ENCODE measurements at regions not wholly inside any gene's neighbourhood (a gene's known extent, or its start where the extent isn't known, plus 50 kb on each side); places are given as distances from the start of the nearest gene placed in this dataset.

DNA sequence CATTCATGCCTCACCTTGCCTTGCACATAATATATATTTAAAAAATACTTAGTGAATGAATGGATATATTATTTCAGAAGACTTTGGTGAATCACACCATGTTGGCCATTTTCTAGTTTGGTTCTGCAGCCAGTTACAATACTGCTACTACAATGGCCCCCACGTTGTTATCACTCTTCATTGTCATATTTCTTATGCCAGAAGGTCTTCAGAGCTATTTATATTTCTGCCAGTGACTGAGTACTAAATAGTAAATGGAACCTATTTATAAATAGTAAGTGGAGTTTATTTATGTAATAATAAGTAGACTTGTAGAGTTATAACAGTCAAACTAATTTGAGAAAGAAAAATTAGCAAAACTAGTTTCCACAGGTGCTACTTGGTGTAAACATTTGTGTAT lies 516.6 kb upstream of the SYT4 start:
- Histone ChIP-seq H3K9ac (ENCODE audit: extremely low read depth, low read length, poor library complexity, severe bottlenecking) (no peak overlapping the region), H3K36me3 (ENCODE audit: control insufficient read depth, insufficient read depth, low read length) (no peaks in the 10 kb centered on the region), H3K4me3 (ENCODE audit: low read length) (no peak overlapping the region), H3K27me3 (ENCODE audit: control insufficient read depth, insufficient read depth, low read length, poor library complexity, severe bottlenecking) (no peaks in the 10 kb centered on the region), H3K9me3 (ENCODE audit: control insufficient read depth, low read length) (no peaks in the 10 kb centered on the region), H3K4me1 (ENCODE audit: control insufficient read depth, insufficient read depth, low read length) (no peaks in the 10 kb centered on the region), H3K27ac (ENCODE audit: low read depth, low read length) (no peak overlapping the region)
- no peaks in the 10 kb centered on the region for H3K4me1 Mint-ChIP-seq
- H3K27ac Mint-ChIP-seq = no peak overlapping the region
- H3K36me3 Mint-ChIP-seq (ENCODE audit: low read depth) = no peaks in the 10 kb centered on the region
- H3K4me3 Mint-ChIP-seq = no peak overlapping the region
- no peaks in the 10 kb centered on the region for H3K9me3 Mint-ChIP-seq
- TF ChIP-seq, protein P1, sequence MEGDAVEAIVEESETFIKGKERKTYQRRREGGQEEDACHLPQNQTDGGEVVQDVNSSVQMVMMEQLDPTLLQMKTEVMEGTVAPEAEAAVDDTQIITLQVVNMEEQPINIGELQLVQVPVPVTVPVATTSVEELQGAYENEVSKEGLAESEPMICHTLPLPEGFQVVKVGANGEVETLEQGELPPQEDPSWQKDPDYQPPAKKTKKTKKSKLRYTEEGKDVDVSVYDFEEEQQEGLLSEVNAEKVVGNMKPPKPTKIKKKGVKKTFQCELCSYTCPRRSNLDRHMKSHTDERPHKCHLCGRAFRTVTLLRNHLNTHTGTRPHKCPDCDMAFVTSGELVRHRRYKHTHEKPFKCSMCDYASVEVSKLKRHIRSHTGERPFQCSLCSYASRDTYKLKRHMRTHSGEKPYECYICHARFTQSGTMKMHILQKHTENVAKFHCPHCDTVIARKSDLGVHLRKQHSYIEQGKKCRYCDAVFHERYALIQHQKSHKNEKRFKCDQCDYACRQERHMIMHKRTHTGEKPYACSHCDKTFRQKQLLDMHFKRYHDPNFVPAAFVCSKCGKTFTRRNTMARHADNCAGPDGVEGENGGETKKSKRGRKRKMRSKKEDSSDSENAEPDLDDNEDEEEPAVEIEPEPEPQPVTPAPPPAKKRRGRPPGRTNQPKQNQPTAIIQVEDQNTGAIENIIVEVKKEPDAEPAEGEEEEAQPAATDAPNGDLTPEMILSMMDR (conservative IDR thresholded peaks at IDR 0.05) = no peak
- DNase-seq = no peak
- 94% methylated on average over 1 of the region's 1 CpG; no CpG with 5 or more reads in 1 of the 2 experiments for whole genome bisulfite sequencing, 2 experiments (ENCODE audit: insufficient coverage in 1 of 2, insufficient read length in 1 of 2)
- no peaks in the 10 kb centered on the region for H3K27me3 Mint-ChIP-seq (ENCODE audit: insufficient read depth)

DNA sequence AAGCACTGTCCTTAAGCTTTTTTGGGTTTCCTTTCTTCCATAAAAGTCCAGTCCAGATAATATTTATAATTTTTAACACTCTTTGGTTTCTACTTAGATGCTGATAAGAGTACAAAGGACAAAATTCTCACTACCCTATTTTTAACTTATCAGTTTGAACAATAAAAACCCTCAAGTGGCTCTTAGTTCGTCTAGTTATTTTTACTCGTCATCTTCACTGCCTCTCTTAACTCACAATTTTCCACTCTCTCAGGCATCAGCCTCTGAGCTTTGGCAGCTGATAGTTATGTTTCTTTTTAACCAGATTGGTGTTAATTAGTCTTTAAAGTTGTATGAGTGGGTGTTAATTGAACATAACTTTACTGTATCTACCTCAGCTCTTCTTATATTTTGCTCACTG lies 517.1 kb upstream of the SYT4 start:
- no peaks in the 10 kb centered on the region for H3K4me1 Mint-ChIP-seq

DNA sequence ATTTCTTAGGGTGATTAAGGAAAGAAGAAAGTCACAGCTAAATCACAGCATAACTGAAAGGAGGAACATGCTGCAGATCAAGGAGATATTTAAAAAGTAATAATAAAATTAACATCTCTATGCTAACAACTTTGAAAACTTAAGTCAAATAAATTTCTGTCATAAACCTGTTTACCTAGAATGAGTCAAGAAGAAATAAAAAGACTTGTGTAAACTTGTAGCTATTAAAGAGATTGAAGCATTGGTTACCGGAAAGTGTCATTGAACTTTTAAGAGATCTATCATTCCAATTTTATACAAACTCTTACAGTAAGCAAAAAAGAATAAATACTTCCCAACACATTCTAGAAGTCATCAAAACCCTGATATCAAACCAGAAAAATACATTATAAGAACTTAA lies 520.1 kb upstream of the SYT4 start:
- Histone ChIP-seq H3K4me1 (ENCODE audit: control insufficient read depth, insufficient read depth, low read length) (no peaks in the 10 kb centered on the region), H3K27ac (ENCODE audit: low read depth, low read length) (no peak overlapping the region), H3K9me3 (ENCODE audit: control insufficient read depth, low read length) (no peaks in the 10 kb centered on the region), H3K36me3 (ENCODE audit: control insufficient read depth, insufficient read depth, low read length) (no peaks in the 10 kb centered on the region), H3K9ac (ENCODE audit: extremely low read depth, low read length, poor library complexity, severe bottlenecking) (no peak overlapping the region), H3K27me3 (ENCODE audit: control insufficient read depth, insufficient read depth, low read length, poor library complexity, severe bottlenecking) (no peaks in the 10 kb centered on the region), H3K4me3 (ENCODE audit: low read length) (no peak overlapping the region)
- Mint-ChIP-seq H3K4me1 (no peaks in the 10 kb centered on the region), H3K36me3 (ENCODE audit: low read depth) (no peaks in the 10 kb centered on the region), H3K4me3 (no peak overlapping the region), H3K27ac (no peak overlapping the region), H3K27me3 (ENCODE audit: insufficient read depth) (no peaks in the 10 kb centered on the region), H3K9me3 (no peaks in the 10 kb centered on the region)
- TF ChIP-seq, protein P1 (conservative IDR thresholded peaks at IDR 0.05) = no peak
- WGBS, 2 experiments (ENCODE audit: insufficient coverage in 1 of 2, insufficient read length in 1 of 2) = 100% methylated on average over 1 of the region's 1 CpG; no CpG with 5 or more reads in 1 of the 2 experiments
- no peak for DNase-seq

More for the DNA sequence above, 517.1 kb upstream of the SYT4 start:
- TF ChIP-seq, protein P1 (conservative IDR thresholded peaks at IDR 0.05) = no peak
- H3K27me3 ChIP-seq (ENCODE audit: control insufficient read depth, insufficient read depth, low read length, poor library complexity, severe bottlenecking) = no peaks in the 10 kb centered on the region
- H3K9me3 ChIP-seq (ENCODE audit: control insufficient read depth, low read length) = no peaks in the 10 kb centered on the region
- 90% methylated on average over 2 of the region's 2 CpGs; no CpG with 5 or more reads in 1 of the 2 experiments for WGBS, 2 experiments (ENCODE audit: insufficient coverage in 1 of 2, insufficient read length in 1 of 2)
- Mint-ChIP-seq H3K4me3 (no peak overlapping the region), H3K27ac (no peak overlapping the region), H3K36me3 (ENCODE audit: low read depth) (no peaks in the 10 kb centered on the region), H3K27me3 (ENCODE audit: insufficient read depth) (no peaks in the 10 kb centered on the region), H3K9me3 (no peaks in the 10 kb centered on the region)
- no peaks in the 10 kb centered on the region for H3K4me1 ChIP-seq (ENCODE audit: control insufficient read depth, insufficient read depth, low read length)
- no peak overlapping the region for H3K9ac ChIP-seq (ENCODE audit: extremely low read depth, low read length, poor library complexity, severe bottlenecking)
- no peak overlapping the region for H3K4me3 ChIP-seq (ENCODE audit: low read length)
- H3K36me3 ChIP-seq (ENCODE audit: control insufficient read depth, insufficient read depth, low read length) = no peaks in the 10 kb centered on the region
- no peak for DNase-seq
- no peak overlapping the region for H3K27ac ChIP-seq (ENCODE audit: low read depth, low read length)

All from endodermal cell (in vitro differentiated cells).